HepG2 (cell line): ENCODE measurements at regions not wholly inside any gene's neighbourhood (a gene's known extent, or its start where the extent isn't known, plus 50 kb on each side); places are given as distances from the start of the nearest gene placed in this dataset.

Source experiments
- ATAC-seq: fragments of 200-7000 bp; cut with Tn5 transposase; 3 replicates; pipeline ENCODE4 v1.9.1; 2020; ENCODE audit warnings: mild to moderate bottlenecking, moderate library complexity
- BruUV-seq: library from RNA; stranded (reverse); fragments of 400-500 nt; replicated peaks from 2 replicates; lab custom pipeline; 2021; lab: Mats Ljungman, UMichigan
- CTCF ChIA-PET: fragments of 300-600 bp; formaldehyde crosslinking; extraction: SDS; loops from one replicate; lab custom pipeline; 2021; ENCODE audit warnings: low total read pairs, inconsistent platforms, low intra/inter-chr PET ratio; lab: Yijun Ruan, JAX
- POLR2A ChIA-PET: fragments of 350-600 bp; sonication (Branson Sonifier 250); formaldehyde crosslinking; loops from one replicate; lab custom pipeline; 2020; ENCODE audit warnings: antibody characterized with exemption, inconsistent platforms; lab: Yijun Ruan, JAX
- DNase-seq: peaks from one replicate; pipeline ENCODE4 v3.0.0-alpha.2; 2015; ENCODE audit warnings: low spot score
- FAIRE-seq: peaks from 3 replicates; lab custom pipeline; 2011; peaks lifted over from hg19 to GRCh38; lab: Jason Lieb, UNC
- H2AFZ ChIP-seq: one replicate; pipeline ENCODE4 v1.6.1; 2011; ENCODE audit warnings: low read length, inconsistent platforms
- H3K27ac ChIP-seq: fragments of 300-600 bp; 3 replicates; pipeline ENCODE4 v1.8.0; 2011; ENCODE audit warnings: mixed run types, mild to moderate bottlenecking, mixed read lengths, low read length, inconsistent platforms; ENCODE audit not compliant: insufficient read depth; ENCODE audit errors: extremely low read length
- H3K27me3 ChIP-seq, 2 experiments: fragments of 200-600 bp in 1 of 2; 2 replicates in 1 of 2; 3 replicates in 1 of 2; pipeline versions ENCODE4 v1.6.0 to v1.8.0; 2011; ENCODE audit warnings: low read length in 2 of 2, mild to moderate bottlenecking in 2 of 2, moderate library complexity in 2 of 2, inconsistent platforms in 1 of 2; ENCODE audit not compliant: insufficient read depth in 2 of 2, control insufficient read depth in 1 of 2
- H3K36me3 ChIP-seq, 2 experiments: fragments of 200-600 bp in 1 of 2; replicated peaks in 1 of 2; 2 replicates in 1 of 2; 3 replicates in 1 of 2; pipeline versions ENCODE4 v1.5.1 to v1.8.0; 2011; ENCODE audit warnings: low read length in 2 of 2, inconsistent platforms in 1 of 2; ENCODE audit not compliant: insufficient read depth in 2 of 2, control insufficient read depth in 1 of 2
- H3K4me1 ChIP-seq: 2 replicates; pipeline ENCODE4 v1.5.1; 2012; ENCODE audit warnings: low read length, inconsistent platforms; ENCODE audit not compliant: insufficient read depth
- H3K4me2 ChIP-seq: 2 replicates; pipeline ENCODE4 v1.6.0; 2011; ENCODE audit warnings: low read depth, low read length, inconsistent platforms
- H3K4me3 ChIP-seq, 3 experiments: fragments of 200-600 bp in 1 of 3; sonication (generic), shearing (Covaris generic) in 1 of 3; replicated peaks in 1 of 3; 2 replicates each; pipeline ENCODE4 v1.5.1; 2011 to 2016; ENCODE audit warnings: low read length in 3 of 3, inconsistent platforms in 2 of 3, low read depth in 2 of 3, mild to moderate bottlenecking in 2 of 3, control low read depth in 1 of 3, mixed read lengths in 1 of 3; ENCODE audit not compliant: insufficient read depth in 1 of 3
- H3K79me2 ChIP-seq: one replicate; pipeline ENCODE4 v1.6.1; 2011; ENCODE audit warnings: low read length, inconsistent platforms; ENCODE audit not compliant: insufficient read depth
- H3K9ac ChIP-seq: 2 replicates; pipeline ENCODE4 v1.6.0; 2011; ENCODE audit warnings: mild to moderate bottlenecking, low read depth, low read length, inconsistent platforms; ENCODE audit not compliant: insufficient read depth
- H3K9me3 ChIP-seq: 2 replicates; pipeline ENCODE4 v1.5.1; 2012; ENCODE audit warnings: mild to moderate bottlenecking, low read length
- H4K20me1 ChIP-seq: 2 replicates; pipeline ENCODE4 v1.6.0; 2011; ENCODE audit warnings: inconsistent platforms, mild to moderate bottlenecking, low read length, moderate library complexity; ENCODE audit not compliant: insufficient read depth
- ARID2 ChIP-seq: sonication (generic); formaldehyde crosslinking; IDR thresholded peaks from 2 replicates; pipeline ENCODE4 v1.8.1; 2022; ENCODE audit warnings: mild to moderate bottlenecking, missing genetic modification reagents, borderline replicate concordance
- ARNT2 ChIP-seq: sonication (generic); formaldehyde crosslinking; IDR thresholded peaks from 2 replicates; pipeline ENCODE4 v1.8.0; 2022; ENCODE audit warnings: mild to moderate bottlenecking, low read depth, missing genetic modification reagents, moderate library complexity
- ATF3 ChIP-seq: sonication (generic); formaldehyde crosslinking; IDR thresholded peaks from 2 replicates; pipeline ENCODE4 v1.4.0; 2020; ENCODE audit warnings: missing genetic modification reagents
- ATF6 ChIP-seq: sonication (generic); formaldehyde crosslinking; conservative IDR thresholded peaks from 2 replicates; pipeline ENCODE4 v1.4.0; 2020; ENCODE audit warnings: missing genetic modification reagents
- ELF1 ChIP-seq: sonication (generic); formaldehyde crosslinking; IDR thresholded peaks from 2 replicates; pipeline ENCODE4 v1.4.0; 2020; ENCODE audit warnings: missing genetic modification reagents
- HMG20A ChIP-seq: IDR thresholded peaks from 2 replicates; pipeline ENCODE4 v1.6.1; 2016; ENCODE audit warnings: borderline replicate concordance
- HOXA5 ChIP-seq: sonication (generic); formaldehyde crosslinking; IDR thresholded peaks from 2 replicates; pipeline ENCODE4 v1.4.0; 2020; ENCODE audit warnings: missing genetic modification reagents
- MLLT10 ChIP-seq: sonication (generic); formaldehyde crosslinking; IDR thresholded peaks from 2 replicates; pipeline ENCODE4 v1.4.0; 2020; ENCODE audit warnings: missing genetic modification reagents
- PHF5A ChIP-seq: IDR thresholded peaks from one replicate; pipeline ENCODE4 v1.6.1; 2018; ENCODE audit warnings: low read depth, missing genetic modification reagents; ENCODE audit not compliant: unreplicated experiment
- RNF2 ChIP-seq: fragments of 450-650 bp; conservative IDR thresholded peaks from 2 replicates; pipeline ENCODE4 v1.6.1; 2016; ENCODE audit warnings: low read depth
- SSRP1 ChIP-seq: IDR thresholded peaks from 2 replicates; pipeline ENCODE4 v1.6.1; 2016; ENCODE audit warnings: control low read depth
- TP53 ChIP-seq: sonication (generic); formaldehyde crosslinking; conservative IDR thresholded peaks from 2 replicates; pipeline ENCODE4 v1.4.0; 2020; ENCODE audit warnings: missing genetic modification reagents
- ZBTB34 ChIP-seq: sonication (generic); formaldehyde crosslinking; IDR thresholded peaks from 2 replicates; pipeline ENCODE4 v1.8.0; 2022; ENCODE audit warnings: mild to moderate bottlenecking, missing genetic modification reagents
- ZBTB44 ChIP-seq: sonication (generic); formaldehyde crosslinking; IDR thresholded peaks from 2 replicates; pipeline ENCODE4 v1.4.0; 2020; ENCODE audit warnings: missing genetic modification reagents
- ZNF138 ChIP-seq: sonication (generic); formaldehyde crosslinking; IDR thresholded peaks from 2 replicates; pipeline ENCODE4 v1.5.0; 2020; ENCODE audit warnings: mild to moderate bottlenecking, low read depth, missing genetic modification reagents
- ZNF143 ChIP-seq: sonication (generic); formaldehyde crosslinking; IDR thresholded peaks from 2 replicates; pipeline ENCODE4 v1.4.0; 2020; ENCODE audit warnings: missing genetic modification reagents
- ZNF18 ChIP-seq: sonication (generic); formaldehyde crosslinking; IDR thresholded peaks from 2 replicates; pipeline ENCODE4 v1.8.0; 2022; ENCODE audit warnings: mild to moderate bottlenecking, missing genetic modification reagents; ENCODE audit not compliant: insufficient replicate concordance
- ZNF530 ChIP-seq: sonication (generic); formaldehyde crosslinking; IDR thresholded peaks from 2 replicates; pipeline ENCODE4 v1.5.0; 2020; ENCODE audit warnings: low read depth, mild to moderate bottlenecking, missing genetic modification reagents
- ZNF704 ChIP-seq: sonication (generic); formaldehyde crosslinking; IDR thresholded peaks from 2 replicates; pipeline ENCODE4 v1.8.1; 2023; ENCODE audit warnings: mild to moderate bottlenecking, inconsistent platforms, moderate library complexity, missing genetic modification reagents, borderline replicate concordance
- WGBS: methylation state at CpG from one replicate; pipeline ENCODE4 v1.1.6; 2017; ENCODE audit warnings: low lambda C conversion rate; 5-methylcytosine and 5-hydroxymethylcytosine counted together
- in situ Hi-C: cut with HindIII; loops from 2 replicates; pipeline ENCODE4 v1.10.0; 2017; ENCODE audit warnings: low pct_unique_long_range_greater_than_20kb; ENCODE audit not compliant: extremely low pct_ligation_motif_present
- intact Hi-C: fragments of 100-400 bp; cut with micrococcal nuclease; formaldehyde crosslinking; loops from one replicate; pipeline ENCODE4 v1.10.0; 2022; ENCODE audit not compliant: unreplicated experiment

GRCh38 chr6:4705809-4706208, 70.4 kb upstream of the CDYL start:
- Histone ChIP-seq H2AFZ (no peak overlapping the region), H3K79me2 (no peaks in the 10 kb centered on the region), H3K36me3 (no peaks in the 10 kb centered on the region), H3K9ac (no peak overlapping the region), H3K4me1 (no peaks in the 10 kb centered on the region), H4K20me1 (no peaks in the 10 kb centered on the region), H3K4me2 (no peak overlapping the region), H3K27ac (no peak overlapping the region), H3K9me3 (no peaks in the 10 kb centered on the region), H3K27me3 (peaks cover 0 to 16% of the 10 kb centered on the region in 2 experiments), H3K4me3 (no peak overlapping the region)
- WGBS, result 18% methylated on average over 5 of the region's 5 CpGs
- no TSS peak for BruUV-seq
- in situ Hi-C loops, result no loop called here
- no peak for ATAC-seq
- ChIA-PET CTCF (no interaction called here), POLR2A (no interaction called here)
- FAIRE-seq, result no peak
- intact Hi-C loops, result no loop called here
- TF ChIP-seq ZNF530 (CRISPR knock-in tag) (no peak), SSRP1 (CRISPR knock-in tag) (no peak), HMG20A (no peak), RNF2 (no peak), TP53 (CRISPR knock-in tag) (no peak), ATF6 (CRISPR knock-in tag) (no peak), ELF1 (CRISPR knock-in tag) (no peak), ZNF704 (CRISPR knock-in tag) (no peak), ARNT2 (CRISPR knock-in tag) (no peak), ARID2 (CRISPR knock-in tag) (no peak), ZNF18 (no peak), PHF5A (CRISPR knock-in tag) (no peak), HOXA5 (no peak), ZNF138 (CRISPR knock-in tag) (no peak), ATF3 (no peak), ZBTB34 (CRISPR knock-in tag) (no peak), MLLT10 (CRISPR knock-in tag) (no peak), ZNF143 (CRISPR knock-in tag) (no peak), ZBTB44 (CRISPR knock-in tag) (no peak)
- DNase-seq, result no peak
